Thyroid gland (tissue), 4 donors: ENCODE measurements at regions not wholly inside any gene's neighbourhood (a gene's known extent, or its start where the extent isn't known, plus 50 kb on each side); places are given as distances from the start of the nearest gene placed in this dataset.

Source experiments
- DNase-seq, 2 donors: peaks; one replicate each; pipeline ENCODE4 v3.0.0-alpha.2; 2019
- H3K27ac ChIP-seq, 3 donors: fragments of 200-600 bp; sonication (generic); 1 replicate in 2 of 3; 2 replicates in 1 of 3; pipeline ENCODE4 v1.5.1; 2016 to 2019; ENCODE audit warnings: mild to moderate bottlenecking in 1 of 3, moderate library complexity in 1 of 3
- H3K27me3 ChIP-seq: fragments of 200-600 bp; sonication (generic); one replicate; pipeline ENCODE4 v1.5.1; 2019
- H3K36me3 ChIP-seq, 2 donors: fragments of 200-600 bp; sonication (generic); one replicate each; pipeline ENCODE4 v1.5.1; 2016 to 2019
- H3K4me1 ChIP-seq, 2 donors: fragments of 200-600 bp; sonication (generic); one replicate each; pipeline ENCODE4 v1.5.1; 2017 to 2019
- H3K4me3 ChIP-seq, 3 donors: fragments of 200-600 bp; sonication (generic); replicated peaks in 1 of 3; 1 replicate in 2 of 3; 2 replicates in 1 of 3; pipeline ENCODE4 v1.5.1; 2016; ENCODE audit warnings: mild to moderate bottlenecking in 1 of 3
- H3K9me3 ChIP-seq: fragments of 200-600 bp; sonication (generic); one replicate; pipeline ENCODE4 v1.5.1; 2017
- POLR2A ChIP-seq, 2 donors: fragments of 450-650 bp; IDR thresholded peaks; one replicate each; pipeline ENCODE4 v1.6.1; 2017; ENCODE audit warnings: antibody characterized with exemption in 2 of 2, mild to moderate bottlenecking in 2 of 2, moderate library complexity in 1 of 2
- WGBS, 2 donors: methylation state at CpG; one replicate each; pipeline ENCODE4 v1.1.5; 2017; 5-methylcytosine and 5-hydroxymethylcytosine counted together
- intact Hi-C: fragments of 100-400 bp; cut with DNase I; formaldehyde crosslinking; loops from one replicate; pipeline ENCODE4 v1.15.1; 2023
- TF ChIP-seq, protein P1 (sequence below), 6 experiments: fragments of 200-600 bp in 3 of 6; fragments of 450-650 bp in 3 of 6; sonication (generic) in 3 of 6; IDR thresholded peaks; one replicate each; pipeline ENCODE4 v1.5.1; 2016 to 2019; ENCODE audit warnings: antibody characterized with exemption in 6 of 6, mild to moderate bottlenecking in 2 of 6, inconsistent platforms in 1 of 6, moderate library complexity in 1 of 6

DNA sequence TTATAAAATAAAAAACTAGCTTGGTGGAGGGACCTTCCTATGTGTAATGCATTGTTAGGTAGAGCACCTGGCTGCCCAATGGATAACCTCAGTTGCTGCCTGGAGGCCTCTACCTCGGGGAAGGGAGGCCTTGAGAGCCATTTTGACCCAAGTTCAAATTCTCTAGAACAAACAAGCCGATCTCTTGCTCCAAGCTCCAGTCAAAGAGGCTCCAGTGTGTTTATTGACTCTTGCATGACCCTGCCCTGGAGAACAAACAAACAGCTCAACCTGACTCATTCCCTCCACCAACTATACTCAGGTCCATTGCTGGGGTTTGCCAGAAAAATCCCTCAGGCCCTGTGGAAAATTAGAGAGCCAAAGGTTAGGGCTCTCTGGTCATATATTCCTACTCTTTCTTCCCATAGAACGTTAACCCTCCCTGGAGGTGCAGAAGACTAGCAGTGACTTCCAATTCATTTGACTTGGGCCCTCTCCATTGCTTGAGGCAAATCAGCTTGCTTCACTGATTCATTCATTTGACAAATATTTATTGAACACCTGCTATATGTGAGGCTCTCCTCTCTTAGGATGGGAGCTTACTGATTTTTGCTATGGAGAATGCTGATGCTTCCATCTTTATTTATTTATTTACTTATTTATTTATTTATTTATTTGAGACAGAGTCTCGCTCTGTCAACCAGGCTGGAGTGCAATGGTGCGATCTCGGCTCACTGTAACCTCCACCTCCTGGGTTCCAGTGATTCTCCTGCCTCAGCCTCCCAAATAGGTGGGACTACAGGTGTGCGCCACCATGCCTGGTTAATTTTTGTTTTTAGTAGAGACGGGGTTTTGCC, 73.7 kb upstream of the CISTR start:
- H3K4me3 ChIP-seq = no peak overlapping the region
- TF ChIP-seq POLR2A (IDR thresholded peaks at IDR 0.05) = no peak
- TF ChIP-seq, protein P1, sequence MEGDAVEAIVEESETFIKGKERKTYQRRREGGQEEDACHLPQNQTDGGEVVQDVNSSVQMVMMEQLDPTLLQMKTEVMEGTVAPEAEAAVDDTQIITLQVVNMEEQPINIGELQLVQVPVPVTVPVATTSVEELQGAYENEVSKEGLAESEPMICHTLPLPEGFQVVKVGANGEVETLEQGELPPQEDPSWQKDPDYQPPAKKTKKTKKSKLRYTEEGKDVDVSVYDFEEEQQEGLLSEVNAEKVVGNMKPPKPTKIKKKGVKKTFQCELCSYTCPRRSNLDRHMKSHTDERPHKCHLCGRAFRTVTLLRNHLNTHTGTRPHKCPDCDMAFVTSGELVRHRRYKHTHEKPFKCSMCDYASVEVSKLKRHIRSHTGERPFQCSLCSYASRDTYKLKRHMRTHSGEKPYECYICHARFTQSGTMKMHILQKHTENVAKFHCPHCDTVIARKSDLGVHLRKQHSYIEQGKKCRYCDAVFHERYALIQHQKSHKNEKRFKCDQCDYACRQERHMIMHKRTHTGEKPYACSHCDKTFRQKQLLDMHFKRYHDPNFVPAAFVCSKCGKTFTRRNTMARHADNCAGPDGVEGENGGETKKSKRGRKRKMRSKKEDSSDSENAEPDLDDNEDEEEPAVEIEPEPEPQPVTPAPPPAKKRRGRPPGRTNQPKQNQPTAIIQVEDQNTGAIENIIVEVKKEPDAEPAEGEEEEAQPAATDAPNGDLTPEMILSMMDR (IDR thresholded peaks at IDR 0.05) = no peak
- intact Hi-C loops = no loop called here
- no peaks in the 10 kb centered on the region for H3K27me3 ChIP-seq
- H3K36me3 ChIP-seq = no peaks in the 10 kb centered on the region
- H3K9me3 ChIP-seq = no peaks in the 10 kb centered on the region
- no peaks in the 10 kb centered on the region for H3K4me1 ChIP-seq
- no peak overlapping the region for H3K27ac ChIP-seq
- DNase-seq = no peak
- WGBS, 2 donors = 75 to 77% methylated on average over 8 of the region's 8 CpGs

DNA sequence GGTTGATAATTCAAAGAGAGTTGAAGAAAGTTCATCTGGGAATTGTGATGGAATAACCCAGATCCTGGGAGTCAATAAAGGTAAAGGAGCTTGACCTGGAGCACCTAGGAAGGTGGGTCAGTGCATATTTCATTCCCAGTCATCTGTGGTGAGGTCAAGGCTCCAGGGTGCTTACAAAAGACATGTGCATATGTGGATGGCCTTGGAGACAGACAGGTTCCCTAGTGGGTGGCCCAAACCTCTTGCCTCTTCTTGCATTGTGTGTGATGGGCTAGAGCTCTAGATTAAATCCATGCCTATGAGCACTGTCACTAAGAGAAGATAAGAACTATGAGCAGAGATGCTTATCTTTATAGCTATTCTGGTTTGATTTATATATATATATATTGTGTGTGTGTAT, 75.5 kb upstream of the CISTR start:
- no peak for TF ChIP-seq POLR2A (IDR thresholded peaks at IDR 0.05)
- TF ChIP-seq, protein P1 (IDR thresholded peaks at IDR 0.05) = no peak
- H3K27me3 ChIP-seq = no peaks in the 10 kb centered on the region
- no peaks in the 10 kb centered on the region for H3K9me3 ChIP-seq
- no peak overlapping the region for H3K4me3 ChIP-seq
- H3K27ac ChIP-seq = no peak overlapping the region
- no peaks in the 10 kb centered on the region for H3K4me1 ChIP-seq
- no peak for DNase-seq
- intact Hi-C loops = no loop called here
- no peaks in the 10 kb centered on the region for H3K36me3 ChIP-seq

DNA sequence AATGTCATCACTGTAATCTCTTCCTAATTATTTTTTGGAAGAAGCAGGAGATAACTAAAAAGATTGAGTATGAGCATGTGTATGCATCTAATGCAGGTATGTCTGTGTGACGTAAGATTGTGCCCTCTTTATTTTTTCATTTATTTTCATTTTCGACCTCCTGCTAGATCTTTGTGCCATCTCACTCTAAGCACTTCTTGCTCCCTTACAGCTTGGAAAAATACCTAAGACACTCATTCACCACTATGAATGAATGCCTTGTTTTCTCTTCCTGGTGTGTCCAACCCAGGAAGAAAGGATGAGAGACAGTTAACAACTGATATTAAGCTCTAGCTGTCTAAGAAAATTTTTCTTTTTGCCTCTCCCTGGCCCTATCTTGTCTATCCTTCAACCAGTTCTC, 76.8 kb upstream of the CISTR start:
- TF ChIP-seq, protein P1 (IDR thresholded peaks at IDR 0.05) = no peak
- no peak for TF ChIP-seq POLR2A (IDR thresholded peaks at IDR 0.05)
- no peaks in the 10 kb centered on the region for H3K9me3 ChIP-seq
- intact Hi-C loops = no loop called here
- WGBS, 2 donors = 75 to 80% methylated on average over 2 of the region's 2 CpGs
- DNase-seq = no peak
- no peaks in the 10 kb centered on the region for H3K4me1 ChIP-seq
- H3K27ac ChIP-seq = no peak overlapping the region
- no peaks in the 10 kb centered on the region for H3K36me3 ChIP-seq
- no peak overlapping the region for H3K4me3 ChIP-seq
- H3K27me3 ChIP-seq = no peaks in the 10 kb centered on the region

DNA sequence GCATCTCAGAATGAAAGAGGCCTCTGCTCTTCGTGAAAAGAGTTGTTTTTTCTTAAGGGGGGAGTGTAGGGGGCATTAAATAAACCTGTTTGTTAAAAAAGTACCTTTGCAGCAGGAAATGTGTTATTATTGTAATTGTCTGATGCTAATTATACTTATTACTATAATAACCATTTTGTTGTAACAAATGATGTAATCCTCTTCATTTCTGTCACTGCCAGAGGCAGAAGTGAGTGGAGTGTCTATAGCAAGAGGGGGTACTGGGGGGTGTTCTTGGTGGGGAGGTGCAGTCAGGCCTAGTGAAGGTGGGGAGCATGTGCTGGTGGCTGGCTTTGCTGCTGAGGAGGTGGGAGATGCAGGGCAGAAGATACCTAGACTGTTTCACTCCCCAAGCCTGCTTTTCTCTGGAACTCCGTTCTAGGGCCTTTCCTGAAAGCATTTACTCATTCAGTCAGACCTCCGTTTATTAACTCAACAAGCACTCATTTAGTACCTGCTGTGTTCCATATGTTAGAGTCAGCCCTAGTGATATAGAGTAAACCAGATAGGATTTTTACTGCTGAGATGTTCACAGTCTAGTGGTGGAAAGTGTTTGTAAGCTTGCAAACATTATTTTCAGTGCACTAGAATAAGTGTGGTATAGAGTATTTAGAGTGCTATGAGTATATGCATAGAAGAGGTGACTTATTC, 77.5 kb upstream of the CISTR start:
- H3K4me3 ChIP-seq = no peak overlapping the region
- DNase-seq = no peak
- no peaks in the 10 kb centered on the region for H3K4me1 ChIP-seq
- intact Hi-C loops = no loop called here
- H3K9me3 ChIP-seq = no peaks in the 10 kb centered on the region
- no peak overlapping the region for H3K27ac ChIP-seq
- H3K36me3 ChIP-seq = no peaks in the 10 kb centered on the region
- TF ChIP-seq POLR2A (IDR thresholded peaks at IDR 0.05) = no peak
- TF ChIP-seq, protein P1 (IDR thresholded peaks at IDR 0.05) = no peak
- 43 to 57% methylated on average over 3 of the region's 3 CpGs for WGBS, 2 donors
- H3K27me3 ChIP-seq = no peaks in the 10 kb centered on the region

DNA sequence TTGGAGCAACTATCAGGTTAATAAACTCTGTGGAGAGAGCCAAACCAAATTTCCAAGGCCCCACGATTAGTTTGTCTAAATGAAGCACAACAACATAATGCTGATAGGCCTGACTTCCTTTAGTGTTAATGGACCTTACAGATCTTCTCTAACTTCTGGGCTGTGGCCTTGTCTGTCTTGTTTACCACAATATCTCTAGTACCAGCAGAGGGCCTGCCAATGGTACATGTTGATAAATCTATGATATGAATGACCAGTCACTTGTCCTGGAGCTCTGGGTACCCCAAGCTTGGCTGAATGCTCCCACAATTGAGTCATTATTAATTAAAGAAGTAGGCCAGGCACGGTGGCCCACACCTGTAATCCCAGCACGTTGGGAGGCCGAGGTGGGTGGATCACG, 78.9 kb upstream of the CISTR start:
- no peaks in the 10 kb centered on the region for H3K4me1 ChIP-seq
- H3K9me3 ChIP-seq = no peaks in the 10 kb centered on the region
- TF ChIP-seq POLR2A (IDR thresholded peaks at IDR 0.05) = no peak
- TF ChIP-seq, protein P1 (IDR thresholded peaks at IDR 0.05) = no peak
- no peaks in the 10 kb centered on the region for H3K36me3 ChIP-seq
- no peak for DNase-seq
- 85 to 93% methylated on average over 3 to 5 of the region's 5 CpGs for WGBS, 2 donors
- no peak overlapping the region for H3K27ac ChIP-seq
- no peak overlapping the region for H3K4me3 ChIP-seq
- intact Hi-C loops = no loop called here
- no peaks in the 10 kb centered on the region for H3K27me3 ChIP-seq
